ENCODE measurements at regions not wholly inside any gene's neighbourhood (a gene's known extent, or its start where the extent isn't known, plus 50 kb on each side); places are given as distances from the start of the nearest gene placed in this dataset.

GRCh38 chr17:13297183-13297582, 279.4 kb upstream of the ELAC2 start:
- Histone ChIP-seq H3K27ac (ENCODE audit: low read depth, low read length) (no peak overlapping the region), H3K27me3 (ENCODE audit: control insufficient read depth, insufficient read depth, low read length, poor library complexity, severe bottlenecking) (no peaks in the 10 kb centered on the region)
- 93 to 100% methylated on average over 1 to 3 of the region's 3 CpGs for WGBS, 2 experiments (ENCODE audit: insufficient coverage in 1 of 2, insufficient read length in 1 of 2)

GRCh38 chr17:13293421-13293820, 275.6 kb upstream of the ELAC2 start:
- H3K27ac Mint-ChIP-seq, result no peak overlapping the region
- Histone ChIP-seq H3K36me3 (ENCODE audit: control insufficient read depth, insufficient read depth, low read length) (no peaks in the 10 kb centered on the region), H3K4me3 (ENCODE audit: low read length) (no peak overlapping the region), H3K27me3 (ENCODE audit: control insufficient read depth, insufficient read depth, low read length, poor library complexity, severe bottlenecking) (no peaks in the 10 kb centered on the region), H3K4me1 (ENCODE audit: control insufficient read depth, insufficient read depth, low read length) (peaks cover 7% of the 10 kb centered on the region), H3K9me3 (ENCODE audit: control insufficient read depth, low read length) (no peaks in the 10 kb centered on the region), H3K27ac (ENCODE audit: low read depth, low read length) (no peak overlapping the region), H3K9ac (ENCODE audit: extremely low read depth, low read length, poor library complexity, severe bottlenecking) (no peak overlapping the region)
- H3K36me3 Mint-ChIP-seq (ENCODE audit: low read depth), result no peaks in the 10 kb centered on the region
- H3K27me3 Mint-ChIP-seq (ENCODE audit: insufficient read depth), result no peaks in the 10 kb centered on the region
- peaks cover 4% of the 10 kb centered on the region for H3K4me1 Mint-ChIP-seq
- no peak overlapping the region for H3K4me3 Mint-ChIP-seq
- no peak for DNase-seq
- TF ChIP-seq CTCF (conservative IDR thresholded peaks at IDR 0.05), result no peak
- no peaks in the 10 kb centered on the region for H3K9me3 Mint-ChIP-seq

More at GRCh38 chr17:13297183-13297582, 279.4 kb upstream of the ELAC2 start:
- Mint-ChIP-seq H3K9me3 (no peaks in the 10 kb centered on the region), H3K27ac (no peak overlapping the region), H3K4me3 (no peak overlapping the region), H3K4me1 (no peaks in the 10 kb centered on the region), H3K36me3 (ENCODE audit: low read depth) (no peaks in the 10 kb centered on the region), H3K27me3 (ENCODE audit: insufficient read depth) (no peaks in the 10 kb centered on the region)
- TF ChIP-seq CTCF (conservative IDR thresholded peaks at IDR 0.05), result no peak
- Histone ChIP-seq H3K36me3 (ENCODE audit: control insufficient read depth, insufficient read depth, low read length) (no peaks in the 10 kb centered on the region), H3K4me1 (ENCODE audit: control insufficient read depth, insufficient read depth, low read length) (no peaks in the 10 kb centered on the region), H3K9me3 (ENCODE audit: control insufficient read depth, low read length) (no peaks in the 10 kb centered on the region), H3K4me3 (ENCODE audit: low read length) (no peak overlapping the region), H3K9ac (ENCODE audit: extremely low read depth, low read length, poor library complexity, severe bottlenecking) (no peak overlapping the region)
- DNase-seq, result no peak

- H3K9me3 Mint-ChIP-seq, result no peaks in the 10 kb centered on the region
- Histone ChIP-seq H3K27me3 (ENCODE audit: control insufficient read depth, insufficient read depth, low read length, poor library complexity, severe bottlenecking) (no peaks in the 10 kb centered on the region), H3K36me3 (ENCODE audit: control insufficient read depth, insufficient read depth, low read length) (no peaks in the 10 kb centered on the region), H3K4me1 (ENCODE audit: control insufficient read depth, insufficient read depth, low read length) (peaks cover 12% of the 10 kb centered on the region), H3K4me3 (ENCODE audit: low read length) (no peak overlapping the region), H3K9me3 (ENCODE audit: control insufficient read depth, low read length) (peaks cover 3% of the 10 kb centered on the region), H3K27ac (ENCODE audit: low read depth, low read length) (no peak overlapping the region), H3K9ac (ENCODE audit: extremely low read depth, low read length, poor library complexity, severe bottlenecking) (no peak overlapping the region)
- peaks cover 8% of the 10 kb centered on the region for H3K4me1 Mint-ChIP-seq
- no peak for TF ChIP-seq CTCF (conservative IDR thresholded peaks at IDR 0.05)
- H3K27me3 Mint-ChIP-seq (ENCODE audit: insufficient read depth), result no peaks in the 10 kb centered on the region
- H3K27ac Mint-ChIP-seq, result no peak overlapping the region
- no peak for DNase-seq
- WGBS, 2 experiments (ENCODE audit: insufficient coverage in 1 of 2, insufficient read length in 1 of 2), result 95 to 96% methylated on average over 8 to 10 of the region's 10 CpGs
- no peak overlapping the region for H3K4me3 Mint-ChIP-seq
- H3K36me3 Mint-ChIP-seq (ENCODE audit: low read depth), result no peaks in the 10 kb centered on the region
These were observed 274.5 kb upstream of the ELAC2 start for GRCh38 chr17:13292291-13292690.
